Thyroid gland (tissue), 4 donors: ENCODE measurements at regions not wholly inside any gene's neighbourhood (a gene's known extent, or its start where the extent isn't known, plus 50 kb on each side); places are given as distances from the start of the nearest gene placed in this dataset.
"Not testable (repeated sequence)": the region's sequence is repeated elsewhere in the genome, so short reads cannot be mapped to it uniquely, and the experiment has no call there.

Experiments
- DNase-seq, 2 donors: peaks; one replicate each; pipeline ENCODE4 v3.0.0-alpha.2; 2019
- H3K27ac ChIP-seq, 3 donors: fragments of 200-600 bp; sonication (generic); 1 replicate in 2 of 3; 2 replicates in 1 of 3; pipeline ENCODE4 v1.5.1; 2016 to 2019; ENCODE audit warnings: mild to moderate bottlenecking in 1 of 3, moderate library complexity in 1 of 3
- H3K27me3 ChIP-seq: fragments of 200-600 bp; sonication (generic); one replicate; pipeline ENCODE4 v1.5.1; 2019
- H3K36me3 ChIP-seq, 2 donors: fragments of 200-600 bp; sonication (generic); one replicate each; pipeline ENCODE4 v1.5.1; 2016 to 2019
- H3K4me1 ChIP-seq, 2 donors: fragments of 200-600 bp; sonication (generic); one replicate each; pipeline ENCODE4 v1.5.1; 2017 to 2019
- H3K4me3 ChIP-seq, 3 donors: fragments of 200-600 bp; sonication (generic); replicated peaks in 1 of 3; 1 replicate in 2 of 3; 2 replicates in 1 of 3; pipeline ENCODE4 v1.5.1; 2016; ENCODE audit warnings: mild to moderate bottlenecking in 1 of 3
- H3K9me3 ChIP-seq: fragments of 200-600 bp; sonication (generic); one replicate; pipeline ENCODE4 v1.5.1; 2017
- CTCF ChIP-seq, 6 experiments: fragments of 200-600 bp in 3 of 6; fragments of 450-650 bp in 3 of 6; sonication (generic) in 3 of 6; IDR thresholded peaks; one replicate each; pipeline ENCODE4 v1.5.1; 2016 to 2019; ENCODE audit warnings: antibody characterized with exemption in 6 of 6, mild to moderate bottlenecking in 2 of 6, inconsistent platforms in 1 of 6, moderate library complexity in 1 of 6
- POLR2A ChIP-seq, 2 donors: fragments of 450-650 bp; IDR thresholded peaks; one replicate each; pipeline ENCODE4 v1.6.1; 2017; ENCODE audit warnings: antibody characterized with exemption in 2 of 2, mild to moderate bottlenecking in 2 of 2, moderate library complexity in 1 of 2
- WGBS, 2 donors: methylation state at CpG; one replicate each; pipeline ENCODE4 v1.1.5; 2017; 5-methylcytosine and 5-hydroxymethylcytosine counted together
- intact Hi-C: fragments of 100-400 bp; cut with DNase I; formaldehyde crosslinking; loops from one replicate; pipeline ENCODE4 v1.15.1; 2023

GRCh38 chr12:105887131-105887530, 251.6 kb downstream of the NUAK1 start:
- no peak for TF ChIP-seq POLR2A (IDR thresholded peaks at IDR 0.05)
- TF ChIP-seq CTCF (IDR thresholded peaks at IDR 0.05) = no peak
- intact Hi-C loops = no loop called here
- no peaks in the 10 kb centered on the region for H3K36me3 ChIP-seq
- no peak overlapping the region for H3K27ac ChIP-seq
- no peaks in the 10 kb centered on the region for H3K9me3 ChIP-seq
- DNase-seq = no peak
- no peaks in the 10 kb centered on the region for H3K4me1 ChIP-seq
- no peak overlapping the region for H3K4me3 ChIP-seq
- WGBS, 2 donors = 78 to 89% methylated on average over 3 of the region's 3 CpGs
- H3K27me3 ChIP-seq = no peaks in the 10 kb centered on the region

GRCh38 chr12:105888696-105889095, 250.1 kb downstream of the NUAK1 start:
- no peaks in the 10 kb centered on the region for H3K36me3 ChIP-seq
- TF ChIP-seq POLR2A (IDR thresholded peaks at IDR 0.05) (no peak), CTCF (IDR thresholded peaks at IDR 0.05) (no peak)
- no peaks in the 10 kb centered on the region for H3K9me3 ChIP-seq
- no peak overlapping the region for H3K27ac ChIP-seq
- WGBS, 2 donors = 62 to 72% methylated on average over 4 of the region's 4 CpGs
- intact Hi-C loops = no loop called here
- no peaks in the 10 kb centered on the region for H3K27me3 ChIP-seq
- DNase-seq = no peak
- no peaks in the 10 kb centered on the region for H3K4me1 ChIP-seq
- H3K4me3 ChIP-seq = no peak overlapping the region

- Histone ChIP-seq H3K4me1 (no peaks in the 10 kb centered on the region), H3K9me3 (no peaks in the 10 kb centered on the region), H3K4me3 (no peak overlapping the region), H3K27ac (no peak overlapping the region), H3K36me3 (no peaks in the 10 kb centered on the region), H3K27me3 (no peaks in the 10 kb centered on the region)
- no peak for DNase-seq
- no peak for TF ChIP-seq POLR2A (IDR thresholded peaks at IDR 0.05)
- TF ChIP-seq CTCF (IDR thresholded peaks at IDR 0.05) = no peak
- WGBS, 2 donors = 67 to 94% methylated on average over 4 of the region's 4 CpGs
- intact Hi-C loops = no loop called here
These were observed 246.3 kb downstream of the NUAK1 start for GRCh38 chr12:105892362-105892910.

GRCh38 chr12:105895197-105895832, 243.4 kb downstream of the NUAK1 start:
- WGBS, 2 donors = 72 to 79% methylated on average over 10 of the region's 10 CpGs

GRCh38 chr12:105897311-105897725, 241.4 kb downstream of the NUAK1 start:
- Histone ChIP-seq H3K4me3 (no peak overlapping the region), H3K27me3 (no peaks in the 10 kb centered on the region), H3K4me1 (no peaks in the 10 kb centered on the region), H3K27ac (no peak overlapping the region), H3K36me3 (no peaks in the 10 kb centered on the region), H3K9me3 (no peaks in the 10 kb centered on the region)
- intact Hi-C loops = no loop called here
- TF ChIP-seq POLR2A (IDR thresholded peaks at IDR 0.05) = no peak
- TF ChIP-seq CTCF (IDR thresholded peaks at IDR 0.05) = no peak
- DNase-seq = no peak
- 46 to 69% methylated on average over 1 of the region's 1 CpG for WGBS, 2 donors

More at GRCh38 chr12:105895197-105895832, 243.4 kb downstream of the NUAK1 start:
- DNase-seq, H3K4me3 ChIP-seq, H3K36me3 ChIP-seq, H3K27ac ChIP-seq, H3K4me1 ChIP-seq, H3K9me3 ChIP-seq, H3K27me3 ChIP-seq, intact Hi-C loops: not testable (repeated sequence)

GRCh38 chr12:105898271-105898670, 240.5 kb downstream of the NUAK1 start:
- H3K27ac ChIP-seq, H3K9me3 ChIP-seq, intact Hi-C loops, H3K4me3 ChIP-seq, DNase-seq, H3K27me3 ChIP-seq, H3K4me1 ChIP-seq, H3K36me3 ChIP-seq: not testable (repeated sequence)
- WGBS, 2 donors = 80 to 91% methylated on average over 6 of the region's 6 CpGs
